NCI-H2081 (cell line): ENCODE measurements at regions not wholly inside any gene's neighbourhood (a gene's known extent, or its start where the extent isn't known, plus 50 kb on each side); places are given as distances from the start of the nearest gene placed in this dataset.
"Not testable (repeated sequence)": the region's sequence is repeated elsewhere in the genome, so short reads cannot be mapped to it uniquely, and the experiment has no call there.

Source experiments
- DNase-seq, 2 experiments: peaks; one replicate each; lab custom pipeline; 2025; lab: John Stamatoyannopoulos, UW

GRCh38 chr1:166616206-166616605, 223.1 kb upstream of the POGK start:
- DNase-seq: no peak

GRCh38 chr1:166626711-166627110, 212.6 kb upstream of the POGK start:
- DNase-seq: no peak

- no peak for DNase-seq
These were observed 211.7 kb upstream of the POGK start for GRCh38 chr1:166627558-166627957.

GRCh38 chr1:166628259-166628658, 211.0 kb upstream of the POGK start:
- DNase-seq: no peak

GRCh38 chr1:166629946-166630345, 209.3 kb upstream of the POGK start:
- DNase-seq: no peak

- DNase-seq: no peak
These were observed 208.9 kb upstream of the POGK start for GRCh38 chr1:166630369-166630768.

- DNase-seq: no peak
These were observed 201.1 kb upstream of the POGK start for GRCh38 chr1:166638137-166638536.

GRCh38 chr1:166657228-166657627, 182.0 kb upstream of the POGK start:
- DNase-seq: not testable (repeated sequence)

GRCh38 chr1:166666790-166667189, 172.5 kb upstream of the POGK start:
- DNase-seq: not testable (repeated sequence)

- DNase-seq: not testable (repeated sequence)
These were observed 171.7 kb upstream of the POGK start for GRCh38 chr1:166667600-166667999.

- no peak for DNase-seq
These were observed 167.6 kb upstream of the POGK start for GRCh38 chr1:166671627-166672026.

GRCh38 chr1:166673722-166674121, 165.6 kb upstream of the POGK start:
- DNase-seq: no peak

GRCh38 chr1:166675213-166675612, 164.1 kb upstream of the POGK start:
- DNase-seq: no peak

- no peak for DNase-seq
These were observed 162.3 kb upstream of the POGK start for GRCh38 chr1:166676981-166677380.

- no peak for DNase-seq
These were observed 159.9 kb upstream of the POGK start for GRCh38 chr1:166679369-166679768.

- DNase-seq: no peak
These were observed 156.7 kb upstream of the POGK start for GRCh38 chr1:166682588-166682987.

- DNase-seq: not testable (repeated sequence)
These were observed 154.6 kb upstream of the POGK start for GRCh38 chr1:166684669-166685068.

- no peak for DNase-seq
These were observed 154.1 kb upstream of the POGK start for GRCh38 chr1:166685200-166685599.

GRCh38 chr1:166685891-166686290, 153.4 kb upstream of the POGK start:
- DNase-seq: not testable (repeated sequence)

GRCh38 chr1:166690596-166690995, 148.7 kb upstream of the POGK start:
- DNase-seq: not testable (repeated sequence)

- no peak for DNase-seq
These were observed 147.8 kb upstream of the POGK start for GRCh38 chr1:166691476-166691875.

GRCh38 chr1:166692346-166692745, 146.9 kb upstream of the POGK start:
- DNase-seq: no peak

GRCh38 chr1:166693158-166693557, 146.1 kb upstream of the POGK start:
- DNase-seq: no peak

- no peak for DNase-seq
These were observed 145.5 kb upstream of the POGK start for GRCh38 chr1:166693673-166694297.
